Fibroblast of peridontal ligament (primary cell): ENCODE measurements at regions not wholly inside any gene's neighbourhood (a gene's known extent, or its start where the extent isn't known, plus 50 kb on each side); places are given as distances from the start of the nearest gene placed in this dataset.
"Not testable (repeated sequence)": the region's sequence is repeated elsewhere in the genome, so short reads cannot be mapped to it uniquely, and the experiment has no call there.

Experiments used
- DNase-seq: peaks from one replicate; pipeline ENCODE4 v3.0.0-alpha.2; 2010; ENCODE audit errors: extremely low read depth

GRCh38 chr5:50501491-50502228, 60.6 kb upstream of the EMB start:
- no peak for DNase-seq

GRCh38 chr5:50513028-50513457, 72.0 kb upstream of the EMB start:
- peak; percentile 10 for DNase-seq

GRCh38 chr5:50521060-50521459, 80.0 kb upstream of the EMB start:
- DNase-seq: not testable (repeated sequence)

- not testable (repeated sequence) for DNase-seq
These were observed 86.5 kb upstream of the EMB start for GRCh38 chr5:50527514-50528060.

- DNase-seq: no peak
These were observed 94.3 kb upstream of the EMB start for GRCh38 chr5:50535393-50535792.

- DNase-seq: not testable (repeated sequence)
These were observed 96.4 kb upstream of the EMB start for GRCh38 chr5:50537534-50537933.

GRCh38 chr5:50547303-50547702, 106.2 kb upstream of the EMB start:
- no peak for DNase-seq

GRCh38 chr5:50550267-50550666, 109.2 kb upstream of the EMB start:
- DNase-seq: no peak

GRCh38 chr5:50550993-50551392, 109.9 kb upstream of the EMB start:
- no peak for DNase-seq

- DNase-seq: no peak
These were observed 112.5 kb upstream of the EMB start for GRCh38 chr5:50553560-50553984.

GRCh38 chr5:50558640-50559039, 107.8 kb upstream of the PARP8 start:
- DNase-seq: not testable (repeated sequence)

GRCh38 chr5:50559955-50560354, 106.5 kb upstream of the PARP8 start:
- no peak for DNase-seq

GRCh38 chr5:50562694-50563093, 103.7 kb upstream of the PARP8 start:
- no peak for DNase-seq

GRCh38 chr5:50564079-50564478, 102.4 kb upstream of the PARP8 start:
- no peak for DNase-seq

- DNase-seq: no peak
These were observed 101.9 kb upstream of the PARP8 start for GRCh38 chr5:50564558-50564957.

GRCh38 chr5:50574121-50574520, 92.3 kb upstream of the PARP8 start:
- no peak for DNase-seq

GRCh38 chr5:50575740-50576139, 90.7 kb upstream of the PARP8 start:
- no peak for DNase-seq

- DNase-seq: no peak
These were observed 90.2 kb upstream of the PARP8 start for GRCh38 chr5:50576265-50576664.

GRCh38 chr5:50576686-50577256, 89.7 kb upstream of the PARP8 start:
- no peak for DNase-seq

- no peak for DNase-seq
These were observed 85.9 kb upstream of the PARP8 start for GRCh38 chr5:50580506-50580905.

- DNase-seq: not testable (repeated sequence)
These were observed 84.6 kb upstream of the PARP8 start for GRCh38 chr5:50581845-50582244.

GRCh38 chr5:50582699-50583098, 83.7 kb upstream of the PARP8 start:
- DNase-seq: no peak

GRCh38 chr5:50583621-50584020, 82.8 kb upstream of the PARP8 start:
- no peak for DNase-seq
